ENCODE measurements at regions not wholly inside any gene's neighbourhood (a gene's known extent, or its start where the extent isn't known, plus 50 kb on each side); places are given as distances from the start of the nearest gene placed in this dataset.
"Not testable (repeated sequence)": the region's sequence is repeated elsewhere in the genome, so short reads cannot be mapped to it uniquely, and the experiment has no call there.

GRCh38 chr1:146416642-146417041 lies 187.8 kb upstream of the NOTCH2NLA start:
- H3K27ac ChIP-seq (ENCODE audit: low read depth, low read length, poor library complexity, severe bottlenecking); H3K9me3 ChIP-seq (ENCODE audit: low read length); H4K20me1 ChIP-seq (ENCODE audit: insufficient read depth, low read length); intact Hi-C loops (cut with micrococcal nuclease; ENCODE audit: unreplicated experiment); POLR2A ChIA-PET; BruUV-seq (replicated peaks); CTCF ChIA-PET (ENCODE audit: unreplicated experiment); DNase-seq (ENCODE audit: low spot score); H2AFZ ChIP-seq (ENCODE audit: low read length); H3K4me1 ChIP-seq (ENCODE audit: insufficient read depth, low read length, poor library complexity, severe bottlenecking); H3K4me3 ChIP-seq (ENCODE audit: low read depth, low read length, poor library complexity, severe bottlenecking); H3K79me2 ChIP-seq (ENCODE audit: insufficient read depth, low read depth, low read length); H3K9me2 ChIP-seq (ENCODE audit: insufficient read depth, low read length); H3K4me2 ChIP-seq (ENCODE audit: low read length); H3K36me3 ChIP-seq (ENCODE audit: insufficient read depth, low read length): not testable (repeated sequence)

DNA sequence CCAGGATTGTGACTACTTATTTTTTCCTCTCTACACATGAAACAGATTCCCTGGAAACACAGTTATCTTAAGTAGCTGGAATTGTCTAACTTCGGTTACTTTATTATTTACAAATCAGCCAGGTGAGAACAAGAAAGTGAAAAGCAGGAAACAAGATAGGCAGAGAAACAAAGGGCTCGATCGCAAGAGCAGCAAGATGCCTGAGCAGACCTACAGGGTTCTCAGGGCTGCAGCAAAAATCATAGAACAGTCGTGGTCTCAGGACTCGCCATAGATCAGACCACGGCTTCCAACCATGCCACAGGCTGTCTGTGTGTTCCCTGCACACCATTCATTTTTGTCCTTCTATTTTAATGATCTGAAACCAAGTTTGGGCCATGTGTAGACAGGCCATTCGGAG lies 186.2 kb upstream of the NOTCH2NLA start:
- H3K9me2 ChIP-seq (ENCODE audit: insufficient read depth, low read length); H4K20me1 ChIP-seq (ENCODE audit: insufficient read depth, low read length); H2AFZ ChIP-seq (ENCODE audit: low read length); POLR2A ChIA-PET; H3K4me2 ChIP-seq (ENCODE audit: low read length); CTCF ChIA-PET (ENCODE audit: unreplicated experiment); H3K27ac ChIP-seq (ENCODE audit: low read depth, low read length, poor library complexity, severe bottlenecking); H3K79me2 ChIP-seq (ENCODE audit: insufficient read depth, low read depth, low read length); H3K36me3 ChIP-seq (ENCODE audit: insufficient read depth, low read length); H3K4me3 ChIP-seq (ENCODE audit: low read depth, low read length, poor library complexity, severe bottlenecking); BruUV-seq (replicated peaks); H3K4me1 ChIP-seq (ENCODE audit: insufficient read depth, low read length, poor library complexity, severe bottlenecking); H3K9me3 ChIP-seq (ENCODE audit: low read length); intact Hi-C loops (cut with micrococcal nuclease; ENCODE audit: unreplicated experiment); DNase-seq (ENCODE audit: low spot score): not testable (repeated sequence)

DNA sequence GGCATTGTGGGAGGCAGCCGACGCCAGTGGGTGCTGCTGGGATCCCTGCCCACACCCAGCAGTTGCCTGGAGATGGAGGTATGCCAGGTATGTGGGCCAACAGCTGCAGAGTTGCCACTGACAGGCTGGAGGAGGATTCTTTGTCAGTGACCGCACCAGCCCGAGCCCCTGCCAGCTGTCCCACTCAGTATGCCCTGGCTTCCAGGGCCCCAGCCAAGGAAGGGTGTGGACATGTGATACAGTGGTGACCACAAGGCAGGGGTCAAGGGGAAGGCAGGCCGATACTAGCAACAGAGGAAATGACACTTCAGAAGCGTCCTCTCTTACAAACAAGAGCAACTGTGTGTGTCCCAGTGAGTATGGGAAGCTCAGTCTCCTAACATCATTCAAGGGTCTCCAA lies 185.1 kb upstream of the NOTCH2NLA start:
- H4K20me1 ChIP-seq (ENCODE audit: insufficient read depth, low read length); DNase-seq (ENCODE audit: low spot score); H3K36me3 ChIP-seq (ENCODE audit: insufficient read depth, low read length); H3K4me1 ChIP-seq (ENCODE audit: insufficient read depth, low read length, poor library complexity, severe bottlenecking); POLR2A ChIA-PET; intact Hi-C loops (cut with micrococcal nuclease; ENCODE audit: unreplicated experiment); H2AFZ ChIP-seq (ENCODE audit: low read length); H3K4me2 ChIP-seq (ENCODE audit: low read length); H3K9me2 ChIP-seq (ENCODE audit: insufficient read depth, low read length); H3K9me3 ChIP-seq (ENCODE audit: low read length); H3K4me3 ChIP-seq (ENCODE audit: low read depth, low read length, poor library complexity, severe bottlenecking); H3K27ac ChIP-seq (ENCODE audit: low read depth, low read length, poor library complexity, severe bottlenecking); H3K79me2 ChIP-seq (ENCODE audit: insufficient read depth, low read depth, low read length); BruUV-seq (replicated peaks); CTCF ChIA-PET (ENCODE audit: unreplicated experiment): not testable (repeated sequence)

GRCh38 chr1:146411923-146412322 lies 183.1 kb upstream of the NOTCH2NLA start:
- H3K4me2 ChIP-seq (ENCODE audit: low read length); H3K9me2 ChIP-seq (ENCODE audit: insufficient read depth, low read length); CTCF ChIA-PET (ENCODE audit: unreplicated experiment); DNase-seq (ENCODE audit: low spot score); H3K79me2 ChIP-seq (ENCODE audit: insufficient read depth, low read depth, low read length); H3K27ac ChIP-seq (ENCODE audit: low read depth, low read length, poor library complexity, severe bottlenecking); intact Hi-C loops (cut with micrococcal nuclease; ENCODE audit: unreplicated experiment); H3K9me3 ChIP-seq (ENCODE audit: low read length); H3K4me3 ChIP-seq (ENCODE audit: low read depth, low read length, poor library complexity, severe bottlenecking); H2AFZ ChIP-seq (ENCODE audit: low read length); H4K20me1 ChIP-seq (ENCODE audit: insufficient read depth, low read length); BruUV-seq (replicated peaks); POLR2A ChIA-PET; H3K36me3 ChIP-seq (ENCODE audit: insufficient read depth, low read length); H3K4me1 ChIP-seq (ENCODE audit: insufficient read depth, low read length, poor library complexity, severe bottlenecking): not testable (repeated sequence)

DNA sequence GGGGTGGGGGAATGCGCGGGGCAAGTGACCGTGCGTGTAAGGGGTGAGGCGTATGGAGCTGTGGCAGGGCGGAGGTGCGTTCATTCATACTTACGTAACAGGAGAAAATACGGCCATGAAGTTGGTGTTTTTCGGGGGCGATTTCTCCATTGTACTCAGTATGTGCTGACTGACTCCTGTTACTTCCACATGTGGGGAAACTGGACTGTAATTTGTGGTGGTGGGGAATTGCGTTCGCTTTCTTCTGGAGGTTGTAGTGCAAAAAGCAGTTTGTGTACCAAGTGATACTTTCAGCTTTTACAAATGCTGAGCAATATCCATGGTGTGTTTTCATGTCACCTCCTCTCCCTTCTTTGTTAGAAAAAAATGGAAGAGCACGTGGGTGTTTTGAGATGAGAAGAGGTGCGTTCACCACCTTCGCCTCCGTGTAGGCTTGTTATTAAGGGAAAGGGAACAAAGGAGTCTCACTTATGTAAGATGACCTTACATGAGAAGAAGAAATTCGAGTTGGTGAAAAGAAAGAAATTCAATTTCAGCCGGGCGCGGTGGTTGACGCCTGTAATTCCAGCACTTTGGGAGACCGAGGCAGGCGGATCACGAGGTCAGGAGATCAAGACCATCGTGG lies 181.1 kb upstream of the NOTCH2NLA start:
- H3K36me3 ChIP-seq (ENCODE audit: insufficient read depth, low read length); H3K4me2 ChIP-seq (ENCODE audit: low read length); H3K9me3 ChIP-seq (ENCODE audit: low read length); H3K4me3 ChIP-seq (ENCODE audit: low read depth, low read length, poor library complexity, severe bottlenecking); H3K79me2 ChIP-seq (ENCODE audit: insufficient read depth, low read depth, low read length); H3K27ac ChIP-seq (ENCODE audit: low read depth, low read length, poor library complexity, severe bottlenecking); H3K9me2 ChIP-seq (ENCODE audit: insufficient read depth, low read length); H3K4me1 ChIP-seq (ENCODE audit: insufficient read depth, low read length, poor library complexity, severe bottlenecking); BruUV-seq (replicated peaks); H2AFZ ChIP-seq (ENCODE audit: low read length); intact Hi-C loops (cut with micrococcal nuclease; ENCODE audit: unreplicated experiment); CTCF ChIA-PET (ENCODE audit: unreplicated experiment); POLR2A ChIA-PET; H4K20me1 ChIP-seq (ENCODE audit: insufficient read depth, low read length); DNase-seq (ENCODE audit: low spot score): not testable (repeated sequence)

DNA sequence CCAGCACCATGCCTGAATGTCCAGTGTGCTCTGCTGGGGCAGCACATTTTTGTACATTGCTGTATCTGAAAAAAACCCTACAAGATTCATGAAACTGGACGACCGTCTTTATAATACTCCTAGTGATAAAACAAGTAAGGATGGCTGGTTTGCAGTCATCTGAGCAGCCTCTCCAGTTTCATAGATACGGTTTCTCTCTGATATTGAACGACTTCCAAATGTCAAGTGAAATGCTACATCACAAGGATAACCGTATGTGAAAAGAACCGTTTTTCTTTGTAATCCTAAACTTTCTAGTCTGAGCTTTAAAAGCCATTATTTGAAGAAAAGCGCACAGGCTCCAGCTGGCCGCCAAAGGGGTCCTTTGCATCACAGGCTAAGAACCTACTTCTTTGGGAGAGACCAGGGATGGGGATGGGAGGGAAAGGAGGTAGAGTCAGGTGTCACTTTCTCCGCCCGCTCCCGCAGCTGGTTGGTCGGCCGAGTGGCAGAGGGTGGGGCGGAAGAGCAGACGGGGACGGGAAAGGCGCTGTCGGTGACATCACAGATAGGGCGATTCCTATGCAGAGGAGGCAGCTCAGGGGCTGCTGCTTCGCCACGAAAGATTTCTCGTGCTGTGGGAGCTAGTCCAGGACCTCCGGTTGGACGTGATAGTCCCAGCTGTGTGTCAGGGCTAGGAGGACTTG lies 180.4 kb upstream of the NOTCH2NLA start:
- H3K4me3 ChIP-seq (ENCODE audit: low read depth, low read length, poor library complexity, severe bottlenecking); H3K79me2 ChIP-seq (ENCODE audit: insufficient read depth, low read depth, low read length); H4K20me1 ChIP-seq (ENCODE audit: insufficient read depth, low read length); H3K27ac ChIP-seq (ENCODE audit: low read depth, low read length, poor library complexity, severe bottlenecking); H3K4me2 ChIP-seq (ENCODE audit: low read length); H2AFZ ChIP-seq (ENCODE audit: low read length); H3K36me3 ChIP-seq (ENCODE audit: insufficient read depth, low read length); H3K9me3 ChIP-seq (ENCODE audit: low read length); CTCF ChIA-PET (ENCODE audit: unreplicated experiment); DNase-seq (ENCODE audit: low spot score); H3K4me1 ChIP-seq (ENCODE audit: insufficient read depth, low read length, poor library complexity, severe bottlenecking); POLR2A ChIA-PET; H3K9me2 ChIP-seq (ENCODE audit: insufficient read depth, low read length); intact Hi-C loops (cut with micrococcal nuclease; ENCODE audit: unreplicated experiment): not testable (repeated sequence)
- BruUV-seq (replicated peaks): TSS peak; percentile 71
